ENCODE measurements at regions not wholly inside any gene's neighbourhood (a gene's known extent, or its start where the extent isn't known, plus 50 kb on each side); places are given as distances from the start of the nearest gene placed in this dataset.

DNA sequence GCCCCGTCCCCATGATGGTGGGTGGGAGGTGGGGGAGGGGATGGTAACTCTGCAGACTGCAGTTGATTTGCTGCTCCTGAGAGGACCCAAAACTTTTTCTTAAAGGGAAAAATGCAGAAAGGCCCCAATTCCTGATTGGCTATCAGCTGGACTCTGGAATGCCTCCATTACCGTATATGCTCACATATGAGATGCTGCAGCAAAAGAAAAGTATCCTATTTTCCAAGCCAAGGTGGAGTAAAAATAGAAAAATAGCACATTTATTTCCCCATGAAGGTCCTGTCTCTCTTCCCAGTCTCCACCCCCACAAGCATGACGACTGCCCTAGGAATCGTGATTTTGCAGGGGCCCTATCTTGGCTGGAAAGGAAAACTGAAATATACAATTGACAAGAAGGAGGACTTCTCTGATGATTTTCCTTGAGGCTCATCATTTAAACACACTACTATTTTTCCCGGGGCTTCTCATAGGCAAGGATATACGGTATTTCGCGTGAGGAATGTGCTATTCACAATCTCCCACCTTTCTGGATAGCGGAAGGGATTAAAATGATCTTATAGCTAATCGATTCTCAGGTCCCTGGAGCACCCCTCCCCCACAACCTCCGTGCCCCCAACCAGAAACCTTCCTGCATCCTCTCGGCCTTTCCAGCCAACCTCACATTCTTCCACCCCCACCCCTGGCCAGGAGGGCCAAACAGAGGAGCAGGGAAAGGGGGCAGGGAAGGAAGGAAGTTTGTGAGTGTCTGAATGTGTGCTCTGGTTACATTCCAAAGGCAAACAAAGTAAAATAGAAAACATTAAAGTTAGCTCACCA, 138.9 kb upstream of the CCND2 start:
- DNase-seq (ENCODE audit: low read depth in 2 of 2): no peak

DNA sequence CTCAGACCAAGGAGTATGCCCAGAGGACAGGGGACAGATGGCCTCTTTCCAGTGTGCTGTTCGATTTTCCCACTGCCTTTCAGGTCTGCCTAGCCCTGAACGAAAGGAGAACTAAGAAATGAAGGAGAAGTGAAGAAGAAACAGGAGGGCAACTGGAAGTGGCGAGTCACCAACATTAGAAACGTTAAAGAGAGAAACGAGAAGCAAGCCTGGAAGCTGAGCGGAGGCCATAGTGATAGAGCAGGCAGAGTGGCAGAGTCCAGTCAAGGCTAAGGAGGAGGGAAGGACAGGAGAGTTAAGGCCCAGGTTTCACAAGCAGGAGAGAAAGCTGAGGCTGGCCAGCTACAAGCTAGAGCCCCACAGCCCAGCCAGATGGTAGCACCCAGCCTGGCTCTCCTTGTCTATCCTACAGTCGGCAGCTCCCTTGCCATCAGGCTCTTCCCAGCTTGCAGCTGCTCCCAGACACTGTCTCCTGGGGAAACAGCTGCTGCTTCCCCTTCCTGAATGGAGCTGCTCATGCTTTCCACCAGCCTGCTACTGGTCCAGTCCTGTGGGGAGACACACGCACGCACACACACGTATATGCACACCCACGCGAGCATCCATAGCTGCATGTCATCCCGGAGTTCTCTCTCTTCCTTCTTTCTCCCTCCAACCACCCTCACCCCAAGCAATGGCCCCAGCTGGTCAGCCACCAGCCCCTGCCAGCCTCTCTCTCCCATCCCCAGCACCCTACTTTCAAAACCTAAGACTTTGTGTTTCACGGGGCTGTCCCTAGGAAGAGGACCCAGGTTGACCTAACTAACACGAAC, 139.7 kb upstream of the CCND2 start:
- no peak for DNase-seq (ENCODE audit: low read depth in 2 of 2)

DNA sequence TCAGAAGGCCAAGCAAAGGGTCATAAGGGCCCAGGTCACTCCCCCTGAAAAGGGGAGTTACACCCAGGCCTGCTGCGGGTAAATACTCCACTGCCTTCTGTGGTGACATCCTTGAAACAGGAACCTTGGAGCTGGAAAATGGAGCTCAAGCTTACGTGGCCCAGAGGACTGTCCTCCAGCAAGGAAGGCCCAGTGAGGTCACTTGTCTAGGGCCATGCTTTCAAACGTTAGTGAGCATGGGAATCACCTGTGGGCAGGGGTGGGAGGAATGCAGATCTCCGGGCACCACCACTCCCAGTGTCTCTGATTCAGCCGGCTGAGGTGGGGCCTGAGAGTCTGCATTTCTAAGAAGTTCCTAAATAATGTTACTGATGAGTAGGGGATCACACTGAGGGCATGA, 140.5 kb upstream of the CCND2 start:
- DNase-seq (ENCODE audit: low read depth in 2 of 2): no peak

DNA sequence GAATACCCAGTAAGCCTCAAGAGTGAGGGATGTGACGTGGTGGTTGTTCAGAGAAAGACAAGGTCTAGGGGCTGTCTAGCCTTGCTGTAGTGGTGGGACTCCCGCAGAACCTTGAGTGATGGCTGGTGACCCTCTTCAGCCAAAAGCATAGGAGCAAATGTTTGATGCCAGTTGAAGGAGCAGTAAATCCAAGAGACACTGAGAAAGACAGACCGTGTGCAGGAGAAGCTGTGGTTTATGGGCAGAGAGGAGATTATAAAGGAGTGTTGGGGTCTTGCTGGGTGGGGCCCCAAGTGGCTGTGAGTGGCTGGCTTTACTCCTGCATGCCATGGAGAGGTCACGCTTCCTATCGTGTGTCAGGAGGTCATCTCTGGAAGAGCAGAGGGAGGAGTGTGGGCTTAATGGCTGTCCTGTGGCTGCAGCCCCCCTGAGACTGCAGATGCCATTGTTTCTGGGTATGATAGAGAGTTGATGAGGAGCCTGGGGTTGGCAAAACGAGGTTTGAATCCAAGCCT, 152.0 kb upstream of the CCND2 start:
- no peak for DNase-seq (ENCODE audit: low read depth in 2 of 2)

DNA sequence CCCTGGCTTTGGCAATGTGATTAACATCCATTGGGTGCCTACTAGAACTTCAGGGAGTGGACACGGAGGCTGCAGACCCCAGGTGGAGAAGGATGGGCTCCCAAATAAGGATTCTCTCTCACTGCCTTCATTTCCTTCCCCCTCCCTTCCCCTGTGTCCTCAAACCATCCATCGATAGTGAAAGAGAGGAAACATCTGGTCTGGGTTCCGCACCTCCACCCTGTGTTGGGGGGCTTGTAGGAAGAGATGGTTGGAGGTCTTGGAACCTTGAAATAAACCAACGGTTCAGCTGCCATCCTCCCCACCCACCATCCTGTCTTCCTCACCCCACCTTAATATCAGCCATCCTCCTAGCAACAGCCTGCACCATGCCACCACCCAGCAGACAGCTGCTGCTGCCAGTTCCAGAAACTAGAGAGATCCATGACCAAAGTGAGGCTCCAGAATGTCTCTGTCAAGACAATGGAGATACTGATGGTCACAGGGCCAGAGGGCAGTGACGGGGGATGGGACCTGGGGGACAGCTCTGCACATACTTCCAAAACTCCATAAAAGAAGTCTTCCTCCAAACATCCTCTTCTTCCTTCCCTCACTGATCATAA, 153.1 kb upstream of the CCND2 start:
- DNase-seq (ENCODE audit: low read depth in 2 of 2): no peak

DNA sequence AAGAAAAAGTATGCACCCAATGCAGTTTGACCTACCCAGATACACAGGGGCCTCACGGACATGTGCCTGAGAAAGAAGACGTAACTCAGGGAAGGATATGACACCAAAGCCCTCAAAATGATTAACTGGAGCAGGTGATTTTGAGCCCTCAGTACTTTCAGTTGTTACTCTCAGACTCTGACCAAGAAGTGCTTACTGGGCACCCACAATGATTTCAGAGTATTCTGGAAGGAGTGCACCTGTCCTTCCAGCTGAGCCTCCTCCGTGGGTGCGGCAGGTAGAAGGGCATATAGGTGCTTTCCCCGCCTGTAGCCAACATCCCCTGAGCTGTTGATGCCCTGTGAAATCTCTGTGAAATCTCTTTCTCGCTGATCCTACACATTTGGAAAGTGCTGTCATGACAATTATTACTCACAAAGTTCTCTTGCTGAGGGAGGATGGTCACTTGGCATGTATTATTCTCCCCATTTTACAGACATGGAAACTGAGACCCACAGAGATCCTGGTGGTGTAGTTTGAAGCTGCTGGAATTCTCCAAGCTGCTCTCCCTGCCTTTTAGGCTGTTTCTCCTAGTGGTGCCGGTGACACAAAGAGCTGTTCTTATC, 154.3 kb upstream of the CCND2 start:
- no peak for DNase-seq (ENCODE audit: low read depth in 2 of 2)

DNA sequence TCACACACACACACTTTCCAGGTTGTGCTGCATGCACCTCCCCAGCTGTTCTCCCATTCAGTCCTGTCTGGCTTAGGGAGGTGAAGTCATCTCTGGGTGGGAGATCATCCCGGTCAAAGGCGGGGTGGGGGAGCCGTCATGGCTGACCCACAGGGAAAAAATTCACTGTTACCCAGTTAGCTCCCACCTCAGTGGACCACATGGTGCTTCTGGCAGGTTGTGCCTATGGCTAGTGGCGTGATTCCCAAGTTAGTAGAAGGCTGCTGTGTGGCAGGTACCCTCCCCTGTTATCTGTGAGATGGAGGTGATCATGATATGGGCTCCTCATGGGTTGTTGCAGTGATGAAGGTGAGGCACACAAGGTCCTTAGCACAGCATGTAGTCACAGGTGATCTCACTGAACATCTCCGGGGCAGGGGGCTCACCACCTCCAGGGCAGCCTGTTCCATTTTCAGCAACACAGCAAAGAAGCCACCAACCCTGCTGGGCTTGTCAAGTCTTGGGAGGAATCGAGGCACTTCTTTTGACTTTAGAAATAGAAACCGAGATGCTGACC, 154.9 kb upstream of the CCND2 start:
- DNase-seq (ENCODE audit: low read depth in 2 of 2): no peak

DNA sequence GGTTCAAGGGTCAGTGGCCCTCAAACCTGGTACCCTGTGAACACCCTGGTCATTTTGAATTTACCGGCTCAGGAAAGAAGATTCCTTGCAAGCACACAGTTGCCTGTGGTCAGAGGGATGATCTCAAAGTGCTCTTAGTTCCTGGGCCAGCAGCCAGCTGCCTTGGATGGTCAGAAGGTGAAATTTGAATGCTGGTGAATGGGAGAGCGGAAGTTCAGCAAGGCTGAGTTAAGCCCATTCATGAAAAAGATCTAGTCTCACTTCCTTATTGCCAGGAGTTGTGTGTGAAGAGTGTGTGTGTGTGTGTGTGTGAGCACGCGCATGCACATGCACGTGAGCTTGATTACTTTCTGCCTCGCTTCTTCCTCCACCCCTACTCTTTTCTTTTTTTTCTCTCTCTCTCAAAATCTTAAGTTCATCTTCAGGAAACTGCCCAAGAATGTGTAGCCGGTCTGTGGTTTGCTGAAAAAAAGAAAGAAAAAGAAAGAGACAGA, 155.5 kb upstream of the CCND2 start:
- DNase-seq (ENCODE audit: low read depth in 2 of 2): no peak

DNA sequence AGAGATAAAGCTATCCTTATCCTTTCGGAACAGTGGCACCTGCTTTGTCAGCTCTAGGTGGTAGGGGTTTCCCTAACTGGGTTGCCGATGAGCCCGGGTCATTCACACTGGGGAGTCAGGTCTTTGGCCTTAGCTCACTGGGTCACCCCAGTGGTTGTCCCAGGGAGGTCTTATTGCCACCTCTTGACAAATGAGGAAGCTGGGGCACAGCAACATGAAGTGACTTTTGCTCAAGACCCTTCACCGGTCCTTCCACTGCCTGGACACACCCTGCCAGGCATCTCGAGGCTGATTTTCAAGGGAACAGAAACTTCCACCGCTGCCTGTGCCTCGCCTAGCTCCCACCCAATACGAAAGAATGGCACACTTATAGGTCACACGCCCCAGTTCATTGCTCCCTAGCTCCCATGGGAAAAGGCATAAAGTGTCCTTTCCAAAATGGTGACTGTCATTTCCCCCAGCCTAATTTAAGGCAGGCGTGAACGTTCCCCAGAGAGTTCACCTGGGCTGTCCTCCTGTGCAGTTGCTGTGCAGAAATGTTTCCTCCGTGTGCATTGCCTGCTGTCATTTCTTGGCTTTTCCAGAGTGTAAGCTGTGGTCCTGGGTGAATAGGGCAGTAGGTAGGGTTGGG, 156.1 kb upstream of the CCND2 start:
- no peak for DNase-seq (ENCODE audit: low read depth in 2 of 2)

DNA sequence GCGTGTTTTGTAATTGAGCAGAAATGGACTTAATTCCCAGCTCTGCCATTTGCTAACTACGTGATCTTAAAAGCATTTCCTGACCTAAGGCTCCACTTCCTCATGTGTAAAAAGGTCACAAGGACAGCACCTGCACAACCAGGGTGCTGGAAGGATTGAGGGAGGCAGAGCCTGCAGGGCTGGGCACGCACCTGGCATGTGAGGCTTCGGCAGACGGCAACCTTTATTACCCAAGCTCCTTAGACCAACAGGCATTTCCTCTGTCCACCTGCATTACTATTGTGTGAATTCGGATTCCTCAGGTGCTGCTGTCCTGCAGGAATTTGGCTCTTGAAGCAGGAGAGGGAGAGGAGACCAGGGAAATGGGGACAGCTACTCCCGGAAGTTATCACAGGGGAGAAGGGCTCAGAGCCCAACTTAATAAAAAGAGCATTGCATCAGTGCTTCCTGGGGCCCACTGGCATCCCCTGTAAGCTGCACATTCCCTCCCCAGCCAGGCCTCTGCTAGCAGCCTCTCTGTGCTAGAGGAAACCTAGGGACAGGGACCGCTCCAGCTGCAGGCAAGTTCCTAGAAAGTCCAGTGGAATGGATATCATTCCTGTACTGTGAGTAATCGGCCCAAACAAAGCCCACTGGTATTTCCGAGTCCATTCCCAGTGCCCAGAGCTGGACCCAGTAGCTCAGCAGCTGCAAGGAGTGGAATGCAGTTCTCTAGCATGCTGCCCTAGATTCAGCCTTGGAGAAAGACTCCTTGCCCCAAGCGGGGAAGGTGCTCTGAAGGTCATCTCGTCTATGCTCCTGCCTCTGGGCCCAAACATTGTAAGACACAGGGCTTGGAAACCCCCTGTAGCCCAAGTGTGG, 157.1 kb upstream of the CCND2 start:
- no peak for DNase-seq (ENCODE audit: low read depth in 2 of 2)

DNA sequence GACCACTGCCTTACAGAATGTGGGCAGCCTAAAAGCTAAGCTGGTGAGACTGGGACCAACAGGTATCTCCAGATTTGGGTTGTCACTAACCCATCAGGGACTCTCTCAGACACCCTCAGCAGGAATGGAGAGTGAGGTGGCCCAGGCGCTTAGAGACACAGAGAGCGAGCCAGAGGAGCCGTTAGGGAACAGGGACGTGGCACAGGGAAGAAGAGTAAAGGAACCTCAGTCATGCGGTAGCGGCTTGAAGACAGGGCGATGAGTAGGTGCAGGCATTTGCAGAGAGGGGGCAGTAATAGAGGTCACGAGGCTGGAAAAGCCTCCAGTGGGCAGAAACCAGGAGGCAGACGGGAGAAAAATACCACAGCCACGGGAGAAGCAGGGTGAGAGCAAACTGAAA, 158.0 kb upstream of the CCND2 start:
- no peak for DNase-seq (ENCODE audit: low read depth in 2 of 2)

DNA sequence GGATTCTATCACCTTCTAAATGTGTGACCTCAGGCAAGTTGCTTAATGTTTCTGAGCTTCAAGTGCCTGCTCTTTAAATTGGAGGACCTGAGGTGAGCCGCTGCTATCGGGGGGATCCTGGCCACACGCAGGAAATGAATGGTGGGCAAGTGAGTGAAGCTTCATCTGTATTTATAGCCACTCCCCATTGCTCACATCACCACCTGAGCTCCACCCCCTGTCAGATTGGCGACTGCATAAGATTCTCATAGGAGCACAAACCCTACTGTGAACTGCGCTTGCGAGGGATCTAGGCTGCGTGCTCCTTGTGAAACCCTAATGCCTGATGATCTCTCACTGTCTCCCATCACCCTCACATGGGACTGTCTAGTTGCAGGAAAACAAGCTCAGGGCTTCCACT, 158.6 kb upstream of the CCND2 start:
- DNase-seq (ENCODE audit: low read depth in 2 of 2): no peak

DNA sequence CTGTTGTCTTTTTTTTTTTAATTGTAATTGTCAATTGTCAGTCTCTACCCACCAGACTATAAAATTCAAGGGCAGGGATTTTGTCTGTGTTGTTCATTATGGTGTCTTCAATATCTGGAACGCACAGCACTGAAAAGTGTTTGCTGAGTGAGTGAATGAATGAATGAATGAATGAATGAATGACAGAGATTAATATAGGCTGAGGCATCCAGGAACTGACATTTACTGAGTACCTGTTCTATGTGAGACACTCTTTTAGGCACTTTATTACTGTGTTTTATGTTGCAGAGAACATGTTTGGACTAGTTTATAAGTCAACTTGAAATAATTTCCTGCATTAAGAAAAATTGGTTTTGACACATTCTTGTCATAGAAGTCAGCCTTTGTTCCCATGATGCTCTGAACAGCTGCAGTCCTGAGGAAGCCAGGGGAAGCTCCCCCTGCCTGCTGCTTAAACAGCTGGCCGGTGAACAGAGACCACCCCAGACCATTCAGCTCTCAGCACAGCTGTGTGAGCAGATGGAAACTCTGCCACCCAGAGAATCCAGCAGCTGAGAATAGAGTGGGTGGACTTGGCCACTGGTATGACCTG, 160.7 kb upstream of the CCND2 start:
- no peak for DNase-seq (ENCODE audit: low read depth in 2 of 2)

DNA sequence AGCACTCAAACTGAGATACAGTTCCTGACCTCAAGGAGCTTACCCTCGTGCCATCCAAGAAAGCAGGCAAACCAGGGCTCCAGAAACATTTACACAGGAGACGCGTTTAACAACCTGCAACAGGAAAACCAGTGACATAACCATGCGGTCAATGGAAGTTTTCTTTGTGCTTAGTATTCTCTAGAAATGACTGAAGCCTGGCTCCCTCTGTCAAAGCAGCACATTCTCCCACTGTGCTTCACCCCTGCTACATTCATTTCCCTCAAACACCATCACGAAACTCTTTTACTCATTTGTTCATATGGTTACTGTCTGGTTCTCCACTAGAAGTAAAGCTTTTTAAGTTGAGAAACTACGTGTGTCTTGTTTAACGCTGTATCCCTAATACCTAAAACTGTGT, 161.3 kb upstream of the CCND2 start:
- no peak for DNase-seq (ENCODE audit: low read depth in 2 of 2)

DNA sequence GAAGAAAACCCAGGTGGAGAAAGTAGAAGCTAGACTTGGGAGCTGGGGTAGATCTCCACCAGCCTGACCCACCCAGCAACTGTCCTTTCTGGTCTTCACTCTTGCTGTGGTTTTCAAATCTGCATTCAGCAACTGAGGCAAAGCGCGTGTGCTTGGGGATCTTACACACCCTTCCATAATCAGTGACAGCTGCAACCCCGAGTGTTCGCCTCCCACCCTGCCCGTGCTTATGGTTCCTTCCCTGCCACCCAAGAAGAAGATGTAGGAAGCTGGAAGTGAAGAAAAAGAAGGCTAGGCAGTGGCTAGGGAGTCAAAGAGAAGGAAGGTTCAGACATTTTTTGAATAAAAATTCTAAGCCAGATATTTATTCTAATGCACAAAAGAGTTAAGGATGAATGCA, 162.6 kb upstream of the CCND2 start:
- DNase-seq (ENCODE audit: low read depth in 2 of 2): no peak

DNA sequence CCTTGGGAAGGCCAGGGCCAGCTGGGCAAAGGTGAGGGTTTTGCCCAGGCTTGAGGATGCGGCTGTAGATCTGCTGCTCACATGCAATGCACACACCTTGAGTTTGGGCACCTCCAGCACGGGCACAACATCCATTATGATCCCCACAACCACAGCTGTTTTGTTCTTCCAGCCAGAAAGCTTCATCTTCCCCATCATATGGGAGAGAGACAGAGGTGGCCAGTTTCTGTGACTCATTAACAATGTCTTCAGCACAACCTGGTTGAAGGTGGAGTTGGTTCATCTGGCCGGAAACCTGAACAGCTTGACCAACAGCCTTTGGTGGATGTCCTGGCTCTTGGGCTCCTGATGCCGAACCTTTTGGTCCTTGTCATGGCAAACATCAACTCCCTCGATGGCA, 163.7 kb upstream of the CCND2 start:
- DNase-seq (ENCODE audit: low read depth in 2 of 2): no peak

DNA sequence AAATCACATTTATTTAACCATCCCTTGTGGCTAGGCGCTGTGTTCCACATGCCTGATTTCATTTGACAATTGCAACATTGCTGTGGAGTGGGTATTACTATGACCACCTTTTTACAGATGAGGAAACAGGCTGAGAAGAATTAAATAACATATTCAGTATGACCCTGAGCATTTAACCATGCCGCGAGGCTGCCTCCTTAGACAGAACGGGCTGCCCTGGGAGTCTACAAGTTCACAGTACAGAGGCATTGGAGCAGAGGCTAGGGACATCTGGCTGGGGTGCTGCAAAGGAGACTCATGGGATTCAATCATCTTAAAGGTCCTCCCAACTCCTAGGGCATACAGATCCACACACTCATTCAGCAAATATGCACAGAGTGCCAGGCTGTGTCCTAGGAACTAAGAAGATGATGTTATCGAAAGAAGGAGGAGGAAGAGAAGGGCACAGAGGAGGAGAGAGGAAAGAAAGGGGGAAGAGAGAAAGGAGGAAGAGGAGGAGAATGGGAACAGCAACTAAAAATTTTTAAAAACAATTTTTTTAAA, 164.7 kb upstream of the CCND2 start:
- DNase-seq (ENCODE audit: low read depth in 2 of 2): no peak

DNA sequence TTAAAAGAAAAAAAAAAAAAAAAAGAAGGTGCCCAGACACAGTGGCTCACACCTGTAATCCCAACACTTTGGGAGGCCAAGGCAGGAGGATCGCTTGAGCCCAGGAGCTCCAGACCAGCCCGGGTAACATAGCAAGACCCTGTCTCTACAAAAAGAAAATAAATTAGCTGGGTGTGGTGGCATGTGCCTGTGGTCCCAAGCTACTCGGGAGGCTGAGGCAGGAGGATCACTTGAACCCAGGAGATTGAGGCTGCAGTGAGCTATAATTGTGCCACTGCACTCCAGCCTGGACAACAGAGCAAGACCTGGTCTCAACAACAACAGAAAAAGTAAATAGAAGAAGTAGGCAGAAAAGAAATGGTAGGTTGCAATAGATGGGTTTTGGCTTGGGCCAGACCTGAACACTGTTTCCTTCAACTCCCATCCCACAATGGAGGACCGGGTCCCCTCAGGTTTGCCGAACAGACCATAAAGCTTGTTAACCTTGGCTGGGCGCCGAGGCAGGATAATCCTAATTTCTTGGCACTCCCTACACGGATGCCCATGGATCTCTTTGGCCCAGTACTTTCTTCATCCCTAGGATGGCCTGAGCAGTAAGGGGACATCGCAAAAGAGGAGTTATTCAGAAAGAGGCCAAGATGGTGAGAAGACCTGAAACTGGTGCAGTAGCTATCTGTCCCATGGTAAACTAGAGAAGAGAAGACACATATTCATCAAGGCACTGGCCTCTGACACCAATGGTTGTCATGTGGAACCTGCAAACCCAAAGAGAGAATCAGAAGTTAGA, 165.5 kb upstream of the CCND2 start:
- no peak for DNase-seq (ENCODE audit: low read depth in 2 of 2)

DNA sequence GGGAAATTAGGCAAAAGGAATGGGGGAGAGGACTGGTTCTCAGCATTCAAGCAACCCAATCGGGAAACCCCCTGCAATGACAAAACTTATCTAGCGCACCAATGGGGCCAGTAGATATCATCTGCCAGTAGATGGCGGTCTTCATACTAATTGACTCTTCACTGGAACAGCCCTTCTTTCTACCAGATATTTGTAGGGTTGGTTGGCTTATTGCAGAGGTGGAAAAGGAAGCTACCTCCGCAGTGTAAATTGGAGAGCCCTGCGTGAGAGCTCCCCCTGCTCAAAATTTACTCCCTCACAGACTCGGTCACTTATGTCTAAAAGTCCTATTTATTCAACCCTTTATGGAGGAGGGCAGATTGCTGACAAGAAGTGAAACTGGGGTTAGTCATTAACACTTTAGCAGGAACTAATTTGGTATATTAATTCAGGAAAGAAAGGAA, 166.1 kb upstream of the CCND2 start:
- DNase-seq (ENCODE audit: low read depth in 2 of 2): peak; percentile 35 to 64
